ENCODE measurements at regions not wholly inside any gene's neighbourhood (a gene's known extent, or its start where the extent isn't known, plus 50 kb on each side); places are given as distances from the start of the nearest gene placed in this dataset.

DNA sequence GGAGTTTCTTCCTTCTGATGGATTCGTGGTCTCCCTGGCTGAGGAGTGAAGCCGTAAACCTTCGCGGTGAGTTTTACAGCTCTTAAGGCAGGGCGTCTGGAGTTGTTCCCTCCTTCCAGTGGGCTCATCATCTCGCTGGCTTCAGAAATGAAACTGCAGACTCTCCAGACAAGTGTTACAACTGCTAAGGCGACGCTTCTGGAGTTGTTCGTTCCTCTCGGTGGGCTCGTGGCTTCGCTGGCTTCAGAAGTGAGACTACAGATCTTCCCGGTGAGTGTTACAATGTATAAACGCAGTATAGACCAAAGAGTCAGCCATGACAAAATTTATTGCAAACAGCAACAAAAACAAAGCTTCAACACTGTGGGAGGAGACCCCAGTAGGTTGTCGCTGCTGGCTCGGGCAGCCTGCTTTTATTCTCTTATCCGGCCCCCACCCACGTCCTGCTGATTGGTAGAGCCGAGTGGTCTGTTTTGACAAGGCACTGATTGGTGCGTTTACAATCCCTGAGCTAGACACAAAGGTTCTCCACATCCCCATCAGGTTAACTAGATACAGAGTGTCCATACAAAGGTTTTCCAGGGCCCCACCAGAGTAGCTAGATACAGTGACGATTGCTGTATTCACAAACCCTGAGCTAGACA lies 113.2 kb downstream of the GPX5 start:
- TF ChIP-seq POLR2A (IDR thresholded peaks at IDR 0.05) = no peak
- TF ChIP-seq, protein P1, sequence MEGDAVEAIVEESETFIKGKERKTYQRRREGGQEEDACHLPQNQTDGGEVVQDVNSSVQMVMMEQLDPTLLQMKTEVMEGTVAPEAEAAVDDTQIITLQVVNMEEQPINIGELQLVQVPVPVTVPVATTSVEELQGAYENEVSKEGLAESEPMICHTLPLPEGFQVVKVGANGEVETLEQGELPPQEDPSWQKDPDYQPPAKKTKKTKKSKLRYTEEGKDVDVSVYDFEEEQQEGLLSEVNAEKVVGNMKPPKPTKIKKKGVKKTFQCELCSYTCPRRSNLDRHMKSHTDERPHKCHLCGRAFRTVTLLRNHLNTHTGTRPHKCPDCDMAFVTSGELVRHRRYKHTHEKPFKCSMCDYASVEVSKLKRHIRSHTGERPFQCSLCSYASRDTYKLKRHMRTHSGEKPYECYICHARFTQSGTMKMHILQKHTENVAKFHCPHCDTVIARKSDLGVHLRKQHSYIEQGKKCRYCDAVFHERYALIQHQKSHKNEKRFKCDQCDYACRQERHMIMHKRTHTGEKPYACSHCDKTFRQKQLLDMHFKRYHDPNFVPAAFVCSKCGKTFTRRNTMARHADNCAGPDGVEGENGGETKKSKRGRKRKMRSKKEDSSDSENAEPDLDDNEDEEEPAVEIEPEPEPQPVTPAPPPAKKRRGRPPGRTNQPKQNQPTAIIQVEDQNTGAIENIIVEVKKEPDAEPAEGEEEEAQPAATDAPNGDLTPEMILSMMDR (IDR thresholded peaks at IDR 0.05) = no peak

Data from ovary (tissue), 3 donors.